ENCODE measurements at regions not wholly inside any gene's neighbourhood (a gene's known extent, or its start where the extent isn't known, plus 50 kb on each side); places are given as distances from the start of the nearest gene placed in this dataset.
"Not testable (repeated sequence)": the region's sequence is repeated elsewhere in the genome, so short reads cannot be mapped to it uniquely, and the experiment has no call there.

DNA sequence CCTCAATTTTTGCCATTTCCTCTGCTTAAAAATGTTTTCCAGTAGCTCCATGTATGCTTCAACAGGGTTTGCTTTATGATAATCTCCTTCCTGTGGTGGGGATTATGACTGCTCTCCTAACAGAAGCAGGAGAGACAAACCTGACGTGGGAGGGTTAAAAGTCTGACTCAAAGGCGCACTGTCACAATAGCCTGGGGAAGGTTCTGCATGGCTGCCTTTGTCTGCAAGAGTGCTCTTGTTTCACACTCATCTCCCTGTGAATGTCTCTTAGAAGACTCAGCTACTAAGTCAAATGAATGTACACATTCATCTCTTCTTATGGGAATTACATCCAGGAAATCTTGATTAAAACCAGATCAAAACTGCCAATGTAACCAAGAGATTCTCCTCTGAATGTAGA lies 90.9 kb upstream of the MTAP start:
- Histone ChIP-seq H3K36me3 (ENCODE audit: insufficient read depth, low read length) (no peaks in the 10 kb centered on the region), H3K9me3 (ENCODE audit: low read length) (no peaks in the 10 kb centered on the region), H3K4me2 (ENCODE audit: low read length) (no peak overlapping the region), H3K79me2 (ENCODE audit: insufficient read depth, low read depth, low read length) (no peaks in the 10 kb centered on the region), H3K4me1 (ENCODE audit: insufficient read depth, low read length, poor library complexity, severe bottlenecking) (no peaks in the 10 kb centered on the region), H3K9me2 (ENCODE audit: insufficient read depth, low read length) (no peaks in the 10 kb centered on the region), H3K4me3 (ENCODE audit: low read depth, low read length, poor library complexity, severe bottlenecking) (no peak overlapping the region), H3K27ac (ENCODE audit: low read depth, low read length, poor library complexity, severe bottlenecking) (no peak overlapping the region), H4K20me1 (ENCODE audit: insufficient read depth, low read length) (no peaks in the 10 kb centered on the region), H2AFZ (ENCODE audit: low read length) (no peak overlapping the region)
- BruUV-seq (replicated peaks), result no TSS peak
- DNase-seq (ENCODE audit: low spot score), result no peak
- intact Hi-C loops (cut with micrococcal nuclease; ENCODE audit: unreplicated experiment), result loop anchor here (10.0 kb wide), 1 partner anchor 323 kb away; no protein-coding TSS in a partner anchor
- POLR2A ChIA-PET, result interaction anchor here (1.1 kb wide), 1 partner anchor 77 kb away, joined by 3 read pairs; no protein-coding TSS in a partner anchor
- TF ChIP-seq EZH2phosphoT487 (IDR thresholded peaks at IDR 0.05; ENCODE audit: borderline replicate concordance, low read depth, low read length), result no peak
- TF ChIP-seq, protein P1, sequence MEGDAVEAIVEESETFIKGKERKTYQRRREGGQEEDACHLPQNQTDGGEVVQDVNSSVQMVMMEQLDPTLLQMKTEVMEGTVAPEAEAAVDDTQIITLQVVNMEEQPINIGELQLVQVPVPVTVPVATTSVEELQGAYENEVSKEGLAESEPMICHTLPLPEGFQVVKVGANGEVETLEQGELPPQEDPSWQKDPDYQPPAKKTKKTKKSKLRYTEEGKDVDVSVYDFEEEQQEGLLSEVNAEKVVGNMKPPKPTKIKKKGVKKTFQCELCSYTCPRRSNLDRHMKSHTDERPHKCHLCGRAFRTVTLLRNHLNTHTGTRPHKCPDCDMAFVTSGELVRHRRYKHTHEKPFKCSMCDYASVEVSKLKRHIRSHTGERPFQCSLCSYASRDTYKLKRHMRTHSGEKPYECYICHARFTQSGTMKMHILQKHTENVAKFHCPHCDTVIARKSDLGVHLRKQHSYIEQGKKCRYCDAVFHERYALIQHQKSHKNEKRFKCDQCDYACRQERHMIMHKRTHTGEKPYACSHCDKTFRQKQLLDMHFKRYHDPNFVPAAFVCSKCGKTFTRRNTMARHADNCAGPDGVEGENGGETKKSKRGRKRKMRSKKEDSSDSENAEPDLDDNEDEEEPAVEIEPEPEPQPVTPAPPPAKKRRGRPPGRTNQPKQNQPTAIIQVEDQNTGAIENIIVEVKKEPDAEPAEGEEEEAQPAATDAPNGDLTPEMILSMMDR (conservative IDR thresholded peaks at IDR 0.05; ENCODE audit: low read length), result no peak
- CTCF ChIA-PET (ENCODE audit: unreplicated experiment), result no interaction called here

DNA sequence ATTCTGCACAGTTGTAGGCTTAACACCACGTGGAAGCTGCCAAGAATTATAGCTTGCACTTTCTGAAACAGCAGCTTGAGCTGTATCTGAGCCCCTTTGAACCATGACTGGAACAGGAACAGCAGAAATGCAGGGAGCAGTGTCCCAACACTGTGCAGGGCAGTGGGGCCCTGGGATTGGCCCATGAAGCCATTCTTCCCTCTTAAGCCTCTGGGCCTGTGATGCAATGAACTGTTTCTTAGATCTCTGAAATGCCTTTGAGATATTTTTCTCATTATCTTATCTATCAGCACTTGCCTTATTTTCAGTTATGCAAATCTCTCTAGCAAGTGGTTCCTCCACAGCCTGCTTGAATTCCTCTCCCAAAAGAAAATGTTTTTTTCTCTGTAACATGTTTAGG lies 87.0 kb upstream of the MTAP start:
- no peak overlapping the region for H3K27ac ChIP-seq (ENCODE audit: low read depth, low read length, poor library complexity, severe bottlenecking)
- DNase-seq (ENCODE audit: low spot score), result no peak
- no TSS peak for BruUV-seq (replicated peaks)
- POLR2A ChIA-PET, result no interaction called here
- H3K4me1 ChIP-seq (ENCODE audit: insufficient read depth, low read length, poor library complexity, severe bottlenecking), result no peaks in the 10 kb centered on the region
- no peak overlapping the region for H3K4me3 ChIP-seq (ENCODE audit: low read depth, low read length, poor library complexity, severe bottlenecking)
- CTCF ChIA-PET (ENCODE audit: unreplicated experiment), result no interaction called here
- intact Hi-C loops (cut with micrococcal nuclease; ENCODE audit: unreplicated experiment), result loop anchor here (10.0 kb wide), 1 partner anchor 319 kb away; no protein-coding TSS in a partner anchor
- no peaks in the 10 kb centered on the region for H3K36me3 ChIP-seq (ENCODE audit: insufficient read depth, low read length)
- H2AFZ ChIP-seq (ENCODE audit: low read length), result no peak overlapping the region
- no peaks in the 10 kb centered on the region for H3K79me2 ChIP-seq (ENCODE audit: insufficient read depth, low read depth, low read length)
- H4K20me1 ChIP-seq (ENCODE audit: insufficient read depth, low read length), result no peaks in the 10 kb centered on the region
- TF ChIP-seq, protein P1 (conservative IDR thresholded peaks at IDR 0.05; ENCODE audit: low read length), result no peak
- no peak for TF ChIP-seq EZH2phosphoT487 (IDR thresholded peaks at IDR 0.05; ENCODE audit: borderline replicate concordance, low read depth, low read length)
- no peaks in the 10 kb centered on the region for H3K9me2 ChIP-seq (ENCODE audit: insufficient read depth, low read length)
- H3K9me3 ChIP-seq (ENCODE audit: low read length), result no peaks in the 10 kb centered on the region
- H3K4me2 ChIP-seq (ENCODE audit: low read length), result no peak overlapping the region

DNA sequence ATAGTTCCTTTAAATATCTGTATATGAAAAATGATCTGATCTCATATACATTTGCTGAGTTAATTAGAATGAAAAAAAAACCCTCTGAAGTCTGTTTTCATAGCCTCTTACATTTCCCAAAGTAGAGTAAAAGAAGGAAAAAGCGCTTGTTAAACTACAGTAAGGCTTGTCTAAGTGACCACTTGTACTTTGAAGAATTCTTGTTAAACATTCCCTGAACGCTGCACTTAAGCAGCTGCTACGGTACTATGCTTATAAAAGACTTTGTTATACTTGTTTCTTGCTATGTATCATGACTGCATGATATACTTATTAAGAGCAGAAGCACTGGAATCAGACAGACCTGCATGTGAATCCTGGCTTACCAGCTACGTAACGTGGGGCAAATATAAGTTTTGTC lies 81.7 kb upstream of the MTAP start:
- H3K9me2 ChIP-seq (ENCODE audit: insufficient read depth, low read length), result no peaks in the 10 kb centered on the region
- DNase-seq (ENCODE audit: low spot score), result no peak
- H3K79me2 ChIP-seq (ENCODE audit: insufficient read depth, low read depth, low read length), result no peaks in the 10 kb centered on the region
- no peak overlapping the region for H3K27ac ChIP-seq (ENCODE audit: low read depth, low read length, poor library complexity, severe bottlenecking)
- H3K9me3 ChIP-seq (ENCODE audit: low read length), result no peaks in the 10 kb centered on the region
- no peak overlapping the region for H3K4me3 ChIP-seq (ENCODE audit: low read depth, low read length, poor library complexity, severe bottlenecking)
- H2AFZ ChIP-seq (ENCODE audit: low read length), result no peak overlapping the region
- H3K4me2 ChIP-seq (ENCODE audit: low read length), result no peak overlapping the region
- H3K36me3 ChIP-seq (ENCODE audit: insufficient read depth, low read length), result no peaks in the 10 kb centered on the region
- H4K20me1 ChIP-seq (ENCODE audit: insufficient read depth, low read length), result no peaks in the 10 kb centered on the region
- TF ChIP-seq, protein P1 (conservative IDR thresholded peaks at IDR 0.05; ENCODE audit: low read length), result no peak
- TF ChIP-seq EZH2phosphoT487 (IDR thresholded peaks at IDR 0.05; ENCODE audit: borderline replicate concordance, low read depth, low read length), result no peak
- POLR2A ChIA-PET, result interaction anchor here (0.9 kb wide), 1 partner anchor 30 kb away, joined by 4 read pairs; no protein-coding TSS in a partner anchor
- intact Hi-C loops (cut with micrococcal nuclease; ENCODE audit: unreplicated experiment), result no loop called here
- no TSS peak for BruUV-seq (replicated peaks)
- H3K4me1 ChIP-seq (ENCODE audit: insufficient read depth, low read length, poor library complexity, severe bottlenecking), result no peaks in the 10 kb centered on the region
- CTCF ChIA-PET (ENCODE audit: unreplicated experiment), result no interaction called here

DNA sequence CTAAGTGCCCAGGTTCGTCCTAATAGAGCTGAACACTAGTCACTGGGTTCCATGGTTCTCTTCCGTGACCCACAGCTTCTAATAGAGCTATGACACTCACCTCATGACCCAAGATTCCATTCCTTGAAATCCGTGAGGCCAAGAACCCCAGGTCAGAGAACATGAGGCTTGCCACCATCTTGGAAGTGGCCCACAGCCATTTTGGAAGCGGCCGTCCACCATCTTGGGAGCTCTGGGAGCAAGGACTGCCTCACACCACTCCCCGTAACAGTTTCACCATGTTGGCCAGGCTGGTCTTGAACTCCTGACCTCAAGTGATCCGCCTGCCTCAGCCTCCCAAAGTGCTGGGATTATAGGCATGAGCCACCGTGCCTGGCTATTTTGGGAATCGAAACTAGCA lies 75.0 kb upstream of the MTAP start:
- BruUV-seq (replicated peaks); H3K9me3 ChIP-seq (ENCODE audit: low read length); H3K4me1 ChIP-seq (ENCODE audit: insufficient read depth, low read length, poor library complexity, severe bottlenecking); H3K79me2 ChIP-seq (ENCODE audit: insufficient read depth, low read depth, low read length); H3K4me2 ChIP-seq (ENCODE audit: low read length); H3K27ac ChIP-seq (ENCODE audit: low read depth, low read length, poor library complexity, severe bottlenecking); H3K4me3 ChIP-seq (ENCODE audit: low read depth, low read length, poor library complexity, severe bottlenecking); H3K9me2 ChIP-seq (ENCODE audit: insufficient read depth, low read length); POLR2A ChIA-PET; H4K20me1 ChIP-seq (ENCODE audit: insufficient read depth, low read length); H2AFZ ChIP-seq (ENCODE audit: low read length); intact Hi-C loops (cut with micrococcal nuclease; ENCODE audit: unreplicated experiment); DNase-seq (ENCODE audit: low spot score); CTCF ChIA-PET (ENCODE audit: unreplicated experiment); H3K36me3 ChIP-seq (ENCODE audit: insufficient read depth, low read length): not testable (repeated sequence)
